OCI-LY7 (cell line): ENCODE measurements at regions not wholly inside any gene's neighbourhood (a gene's known extent, or its start where the extent isn't known, plus 50 kb on each side); places are given as distances from the start of the nearest gene placed in this dataset.

Experiments
- BruUV-seq: library from RNA; stranded (reverse); fragments of 400-500 nt; replicated peaks from 2 replicates; lab custom pipeline; 2021; lab: Mats Ljungman, UMichigan
- CTCF ChIA-PET: fragments of 300-600 bp; sonication (Branson Sonifier 250); formaldehyde crosslinking; loops from one replicate; lab custom pipeline; 2022; ENCODE audit warnings: antibody characterized with exemption; ENCODE audit not compliant: unreplicated experiment; lab: Charles Lee
- POLR2A ChIA-PET: fragments of 300-600 bp; sonication (Branson Sonifier 250); formaldehyde crosslinking; loops from one replicate; lab custom pipeline; 2022; ENCODE audit warnings: antibody characterized with exemption; lab: Charles Lee
- DNase-seq: peaks from one replicate; pipeline ENCODE4 v3.0.0-alpha.2; 2015; ENCODE audit warnings: low spot score
- H2AFZ ChIP-seq: fragments of 200-600 bp; sonication (generic), shearing (Covaris generic); 2 replicates; pipeline ENCODE4 v1.6.1; 2014; ENCODE audit warnings: mild to moderate bottlenecking, antibody characterized with exemption, low read length, moderate library complexity
- H3K27ac ChIP-seq: fragments of 200-600 bp; sonication (generic); 2 replicates; pipeline ENCODE4 v1.5.1; 2014; ENCODE audit warnings: mixed run types, low read depth, mild to moderate bottlenecking, moderate library complexity, low read length, inconsistent platforms; ENCODE audit not compliant: poor library complexity, severe bottlenecking
- H3K36me3 ChIP-seq: fragments of 200-600 bp; sonication (generic); 2 replicates; pipeline ENCODE4 v1.6.1; 2014; ENCODE audit warnings: mild to moderate bottlenecking, antibody characterized with exemption, low read length, moderate library complexity, mixed read lengths; ENCODE audit not compliant: insufficient read depth
- H3K4me1 ChIP-seq: fragments of 200-600 bp; sonication (generic); 2 replicates; pipeline ENCODE4 v1.5.1; 2014; ENCODE audit warnings: mild to moderate bottlenecking, low read length; ENCODE audit not compliant: insufficient read depth, poor library complexity, severe bottlenecking
- H3K4me2 ChIP-seq: fragments of 200-600 bp; sonication (generic); 2 replicates; pipeline ENCODE4 v1.6.1; 2014; ENCODE audit warnings: mild to moderate bottlenecking, low read length
- H3K4me3 ChIP-seq: fragments of 200-600 bp; sonication (generic); 2 replicates; pipeline ENCODE4 v1.5.1; 2014; ENCODE audit warnings: mild to moderate bottlenecking, low read depth, low read length; ENCODE audit not compliant: poor library complexity, severe bottlenecking
- H3K79me2 ChIP-seq: fragments of 200-600 bp; sonication (generic); 2 replicates; pipeline ENCODE4 v1.6.1; 2016; ENCODE audit warnings: low read depth, mild to moderate bottlenecking, low read length, moderate library complexity, mixed read lengths; ENCODE audit not compliant: insufficient read depth
- H3K9me2 ChIP-seq: fragments of 200-600 bp; sonication (generic); 2 replicates; pipeline ENCODE4 v1.6.1; 2016; ENCODE audit warnings: mild to moderate bottlenecking, low read length, mixed read lengths; ENCODE audit not compliant: insufficient read depth
- H3K9me3 ChIP-seq: fragments of 200-600 bp; sonication (generic); 2 replicates; pipeline ENCODE4 v1.6.1; 2014; ENCODE audit warnings: mild to moderate bottlenecking, mixed run types, low read length, mixed read lengths
- H4K20me1 ChIP-seq: fragments of 200-600 bp; sonication (generic); 2 replicates; pipeline ENCODE4 v1.6.1; 2014; ENCODE audit warnings: mild to moderate bottlenecking, antibody characterized with exemption, low read length, moderate library complexity, mixed read lengths; ENCODE audit not compliant: insufficient read depth
- CTCF ChIP-seq: fragments of 200-600 bp; sonication (generic); conservative IDR thresholded peaks from 2 replicates; pipeline ENCODE4 v1.5.1; 2014; ENCODE audit warnings: mild to moderate bottlenecking, antibody characterized with exemption, low read length, moderate library complexity, mixed read lengths
- EZH2phosphoT487 ChIP-seq: fragments of 200-600 bp; sonication (generic); IDR thresholded peaks from 2 replicates; pipeline ENCODE4 v1.6.1; 2018; ENCODE audit warnings: low read depth, borderline replicate concordance, mild to moderate bottlenecking, mixed run types, antibody characterized with exemption, low read length, moderate library complexity, mixed read lengths
- intact Hi-C: fragments of 100-400 bp; cut with micrococcal nuclease; formaldehyde crosslinking; loops from one replicate; pipeline ENCODE4 v1.10.0; 2022; ENCODE audit not compliant: unreplicated experiment

- Histone ChIP-seq H3K36me3 (no peaks in the 10 kb centered on the region), H3K4me1 (no peaks in the 10 kb centered on the region), H3K27ac (no peak overlapping the region), H3K9me3 (no peaks in the 10 kb centered on the region), H4K20me1 (no peaks in the 10 kb centered on the region), H3K9me2 (no peaks in the 10 kb centered on the region), H3K79me2 (no peaks in the 10 kb centered on the region), H2AFZ (no peak overlapping the region), H3K4me2 (no peak overlapping the region), H3K4me3 (no peak overlapping the region)
- POLR2A ChIA-PET: interaction anchor here (0.6 kb wide), 1 partner anchor 1582 kb away, joined by 3 read pairs; no protein-coding TSS in a partner anchor
- no peak for DNase-seq
- no peak for TF ChIP-seq EZH2phosphoT487
- TF ChIP-seq CTCF: no peak
- CTCF ChIA-PET: no interaction called here
- intact Hi-C loops: no loop called here
- no TSS peak for BruUV-seq
These were observed 591.0 kb upstream of the ATP2B1 start for GRCh38 chr12:90299666-90300065.

DNA sequence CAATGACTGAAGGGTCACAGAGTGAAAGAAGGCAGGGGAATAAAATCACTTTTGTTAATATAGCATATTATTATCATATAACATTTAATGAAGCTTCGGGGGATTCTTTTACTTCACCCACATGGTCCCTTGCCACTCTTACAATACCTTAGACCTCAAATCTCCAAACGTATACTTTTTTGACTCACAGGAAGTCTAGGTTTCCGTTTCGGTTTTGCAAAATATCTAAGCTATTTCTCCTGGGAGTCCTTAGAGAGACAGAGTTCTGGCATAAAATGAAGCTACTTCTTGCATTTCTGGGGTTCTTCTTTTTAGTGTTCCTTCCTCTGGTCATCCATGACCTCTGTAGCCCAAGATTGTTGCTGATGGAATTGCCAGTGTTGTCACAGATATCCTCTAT, 590.5 kb upstream of the ATP2B1 start:
- ChIA-PET POLR2A (interaction anchor here (0.6 to 1.0 kb wide), 2 partner anchors 1581 to 1807 kb away, joined by 3 to 4 read pairs; no protein-coding TSS in a partner anchor), CTCF (no interaction called here)
- Histone ChIP-seq H3K9me3 (no peaks in the 10 kb centered on the region), H3K27ac (no peak overlapping the region), H3K79me2 (no peaks in the 10 kb centered on the region), H3K9me2 (no peaks in the 10 kb centered on the region), H3K4me3 (no peak overlapping the region), H4K20me1 (no peaks in the 10 kb centered on the region), H3K36me3 (no peaks in the 10 kb centered on the region), H3K4me1 (no peaks in the 10 kb centered on the region), H3K4me2 (no peak overlapping the region), H2AFZ (no peak overlapping the region)
- no peak for DNase-seq
- no TSS peak for BruUV-seq
- intact Hi-C loops: no loop called here
- TF ChIP-seq EZH2phosphoT487 (no peak), CTCF (no peak)

GRCh38 chr12:90298289-90298948, 589.8 kb upstream of the ATP2B1 start:
- no peaks in the 10 kb centered on the region for H3K79me2 ChIP-seq
- intact Hi-C loops: no loop called here
- ChIA-PET POLR2A (interaction anchor here (1.0 kb wide), 1 partner anchor 1806 kb away, joined by 4 read pairs; no protein-coding TSS in a partner anchor), CTCF (no interaction called here)
- no peak for TF ChIP-seq EZH2phosphoT487
- no peak for TF ChIP-seq CTCF
- no peaks in the 10 kb centered on the region for H3K4me1 ChIP-seq
- BruUV-seq: no TSS peak
- no peaks in the 10 kb centered on the region for H4K20me1 ChIP-seq
- no peaks in the 10 kb centered on the region for H3K9me3 ChIP-seq
- H3K9me2 ChIP-seq: no peaks in the 10 kb centered on the region
- no peak overlapping the region for H3K4me3 ChIP-seq
- no peak overlapping the region for H2AFZ ChIP-seq
- DNase-seq: no peak
- H3K36me3 ChIP-seq: no peaks in the 10 kb centered on the region
- H3K4me2 ChIP-seq: no peak overlapping the region
- no peak overlapping the region for H3K27ac ChIP-seq
